HK-2 (cell line): ENCODE measurements at regions not wholly inside any gene's neighbourhood (a gene's known extent, or its start where the extent isn't known, plus 50 kb on each side); places are given as distances from the start of the nearest gene placed in this dataset.

Experiments
- DNase-seq: peaks from one replicate; pipeline ENCODE4 v3.0.0-alpha.2; 2018; ENCODE audit not compliant: unreplicated experiment

- DNase-seq = peak; percentile 34
Observed at GRCh38 chr19:46546194-46546896, 50.7 kb upstream of the PNMA8B start.

- no peak for DNase-seq
Observed at GRCh38 chr19:46550684-46551083, 50.4 kb upstream of the CALM3 start.

- no peak for DNase-seq
Observed at GRCh38 chr19:46551164-46551563, 50.0 kb upstream of the CALM3 start.
